ENCODE measurements at regions not wholly inside any gene's neighbourhood (a gene's known extent, or its start where the extent isn't known, plus 50 kb on each side); places are given as distances from the start of the nearest gene placed in this dataset.

DNA sequence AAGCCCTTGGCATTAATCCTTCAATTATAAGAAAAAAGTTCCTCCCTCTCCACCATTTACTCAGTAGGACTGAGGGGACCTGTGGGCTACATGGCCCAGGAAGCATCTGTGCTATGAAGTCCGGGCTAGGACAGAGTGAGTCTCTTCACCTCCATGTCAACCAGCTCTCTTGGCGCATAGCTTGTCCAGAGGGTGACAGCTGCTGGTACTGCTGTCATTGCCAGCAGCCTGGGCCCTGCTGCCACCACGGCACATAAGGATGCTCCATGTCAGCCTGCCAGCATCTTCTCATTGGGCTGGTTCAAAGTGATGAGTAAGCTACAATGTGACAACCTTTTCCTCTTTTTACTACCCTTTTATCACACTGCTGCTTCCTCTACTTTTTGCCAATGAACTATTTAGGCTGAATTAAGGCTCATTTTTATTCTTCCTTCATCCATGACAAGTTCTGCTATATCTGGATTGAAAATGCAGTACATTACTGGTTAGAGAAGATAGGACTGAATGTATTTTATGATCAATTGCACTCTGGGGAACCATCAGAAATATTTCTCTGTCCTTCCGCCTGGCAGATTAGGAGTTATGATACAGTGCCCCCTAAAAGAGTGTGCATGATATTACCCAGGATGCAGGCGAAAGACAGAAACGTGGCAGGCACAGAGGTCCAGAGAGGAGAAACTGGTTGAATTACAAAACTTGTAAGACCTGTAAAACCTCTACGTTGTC, 258.9 kb upstream of the TNP1 start:
- Histone ChIP-seq H2AFZ (ENCODE audit: low read depth, low read length) (no peak overlapping the region), H3K4me3 (ENCODE audit: insufficient read depth, low read depth, low read length) (no peak overlapping the region), H3K9me3 (ENCODE audit: insufficient read depth, low read depth, low read length) (no peaks in the 10 kb centered on the region), H3K9ac (ENCODE audit: low read length) (no peak overlapping the region), H3K4me1 (ENCODE audit: insufficient read depth, low read length) (no peaks in the 10 kb centered on the region), H3K79me2 (ENCODE audit: insufficient read depth, low read length) (no peaks in the 10 kb centered on the region), H4K20me1 (ENCODE audit: insufficient read depth, low read length) (no peaks in the 10 kb centered on the region), H3K27me3 (ENCODE audit: insufficient read depth, low read length) (no peaks in the 10 kb centered on the region), H3K36me3 (ENCODE audit: insufficient read depth, low read length) (no peaks in the 10 kb centered on the region), H3K4me2 (ENCODE audit: low read length) (no peak overlapping the region), H3K27ac (ENCODE audit: low read depth, low read length) (no peak overlapping the region)
- H3K4me1 Mint-ChIP-seq (ENCODE audit: low read depth, unreplicated experiment) = peaks cover 1% of the 10 kb centered on the region
- no peak overlapping the region for H3K4me3 Mint-ChIP-seq (ENCODE audit: unreplicated experiment)
- TF ChIP-seq EZH2 (IDR thresholded peaks at IDR 0.05; ENCODE audit: insufficient read depth, low read length) (no peak), CTCF (IDR thresholded peaks at IDR 0.05; ENCODE audit: insufficient read depth, low read depth, low read length) (no peak)
- DNase-seq (ENCODE audit: low read depth) (no peak), FAIRE-seq (peak; percentile 29)
- no peaks in the 10 kb centered on the region for H3K36me3 Mint-ChIP-seq (ENCODE audit: low read depth, unreplicated experiment)
- peaks cover 6% of the 10 kb centered on the region for H3K9me3 Mint-ChIP-seq (ENCODE audit: unreplicated experiment)
- peaks cover 10% of the 10 kb centered on the region for H3K27me3 Mint-ChIP-seq (ENCODE audit: low read depth, unreplicated experiment)
- no peak overlapping the region for H3K27ac Mint-ChIP-seq (ENCODE audit: unreplicated experiment)

GRCh38 chr2:217117523-217117922, 257.7 kb upstream of the TNP1 start:
- H3K4me1 Mint-ChIP-seq (ENCODE audit: low read depth, unreplicated experiment) = peaks cover 1% of the 10 kb centered on the region
- H3K27ac ChIP-seq (ENCODE audit: low read depth, low read length) = no peak overlapping the region

More at GRCh38 chr2:217117523-217117922, 257.7 kb upstream of the TNP1 start:
- H3K27ac Mint-ChIP-seq (ENCODE audit: unreplicated experiment) = no peak overlapping the region
- Histone ChIP-seq H3K4me1 (ENCODE audit: insufficient read depth, low read length) (no peaks in the 10 kb centered on the region), H3K4me3 (ENCODE audit: insufficient read depth, low read depth, low read length) (no peak overlapping the region), H2AFZ (ENCODE audit: low read depth, low read length) (no peak overlapping the region), H3K27me3 (ENCODE audit: insufficient read depth, low read length) (no peaks in the 10 kb centered on the region), H3K79me2 (ENCODE audit: insufficient read depth, low read length) (no peaks in the 10 kb centered on the region), H3K4me2 (ENCODE audit: low read length) (no peak overlapping the region), H3K36me3 (ENCODE audit: insufficient read depth, low read length) (no peaks in the 10 kb centered on the region), H4K20me1 (ENCODE audit: insufficient read depth, low read length) (no peaks in the 10 kb centered on the region), H3K9me3 (ENCODE audit: insufficient read depth, low read depth, low read length) (no peaks in the 10 kb centered on the region), H3K9ac (ENCODE audit: low read length) (no peak overlapping the region)
- H3K9me3 Mint-ChIP-seq (ENCODE audit: unreplicated experiment) = peaks cover 6% of the 10 kb centered on the region
- FAIRE-seq (no peak), DNase-seq (ENCODE audit: low read depth) (no peak)
- H3K27me3 Mint-ChIP-seq (ENCODE audit: low read depth, unreplicated experiment) = peaks cover 9% of the 10 kb centered on the region
- TF ChIP-seq EZH2 (IDR thresholded peaks at IDR 0.05; ENCODE audit: insufficient read depth, low read length) (no peak), CTCF (IDR thresholded peaks at IDR 0.05; ENCODE audit: insufficient read depth, low read depth, low read length) (no peak)
- peaks cover 3% of the 10 kb centered on the region for H3K36me3 Mint-ChIP-seq (ENCODE audit: low read depth, unreplicated experiment)
- no peak overlapping the region for H3K4me3 Mint-ChIP-seq (ENCODE audit: unreplicated experiment)
